Tibial nerve (tissue), 4 donors: ENCODE measurements at regions not wholly inside any gene's neighbourhood (a gene's known extent, or its start where the extent isn't known, plus 50 kb on each side); places are given as distances from the start of the nearest gene placed in this dataset.

ENCODE experiments used
- DNase-seq, 2 donors: peaks; one replicate each; pipeline ENCODE4 v3.0.0-alpha.2; 2019; ENCODE audit warnings: low spot score in 2 of 2
- H3K27ac ChIP-seq, 4 donors: fragments of 200-600 bp; sonication (generic) in 3 of 4; one replicate each; pipeline ENCODE4 v1.5.1; 2017 to 2019; ENCODE audit warnings: mild to moderate bottlenecking in 1 of 4
- H3K27me3 ChIP-seq, 2 donors: fragments of 200-600 bp; sonication (generic) in 1 of 2; one replicate each; pipeline versions ENCODE4 v1.5.1 to v1.6.0; 2017 to 2019
- H3K36me3 ChIP-seq, 3 donors: fragments of 200-600 bp; sonication (generic); one replicate each; pipeline ENCODE4 v1.5.1; 2018 to 2019
- H3K4me1 ChIP-seq, 4 donors: fragments of 200-600 bp; sonication (generic) in 3 of 4; one replicate each; pipeline ENCODE4 v1.5.1; 2017 to 2019
- H3K4me3 ChIP-seq, 4 donors: fragments of 200-600 bp; sonication (generic) in 3 of 4; one replicate each; pipeline ENCODE4 v1.5.1; 2017 to 2019; ENCODE audit warnings: mild to moderate bottlenecking in 1 of 4, moderate library complexity in 1 of 4
- H3K9me3 ChIP-seq, 4 donors: fragments of 200-600 bp; sonication (generic) in 3 of 4; one replicate each; pipeline ENCODE4 v1.5.1; 2017 to 2019
- CTCF ChIP-seq, 5 experiments: fragments of 200-600 bp in 3 of 5; fragments of 450-650 bp in 2 of 5; sonication (generic) in 3 of 5; IDR thresholded peaks; one replicate each; pipeline ENCODE4 v1.5.1; 2016 to 2019; ENCODE audit warnings: antibody characterized with exemption in 5 of 5, mild to moderate bottlenecking in 3 of 5, moderate library complexity in 2 of 5
- EP300 ChIP-seq, 2 donors: sonication (generic); formaldehyde crosslinking; IDR thresholded peaks; one replicate each; pipeline ENCODE4 v1.6.1; 2017; ENCODE audit warnings: antibody characterized with exemption in 2 of 2, mild to moderate bottlenecking in 1 of 2
- POLR2A ChIP-seq, 2 donors: fragments of 450-650 bp; IDR thresholded peaks; one replicate each; pipeline ENCODE4 v1.6.1; 2017; ENCODE audit warnings: antibody characterized with exemption in 2 of 2, mild to moderate bottlenecking in 2 of 2, moderate library complexity in 2 of 2
- WGBS, 2 donors: methylation state at CpG; one replicate each; pipeline ENCODE4 v1.1.5; 2018; 5-methylcytosine and 5-hydroxymethylcytosine counted together

- TF ChIP-seq POLR2A (IDR thresholded peaks at IDR 0.05) (no peak), EP300 (IDR thresholded peaks at IDR 0.05) (no peak), CTCF (IDR thresholded peaks at IDR 0.05) (no peak)
These were observed 62.2 kb upstream of the KDM7A start for GRCh38 chr7:140238778-140239652.

GRCh38 chr7:140237390-140237789 lies 60.6 kb upstream of the KDM7A start:
- DNase-seq, result no peak
- Histone ChIP-seq H3K4me3 (no peak overlapping the region), H3K4me1 (peaks cover 0 to 4% (median 0%) of the 10 kb centered on the region in 4 donors), H3K27ac (no peak overlapping the region), H3K9me3 (no peaks in the 10 kb centered on the region), H3K27me3 (no peaks in the 10 kb centered on the region), H3K36me3 (no peaks in the 10 kb centered on the region)
- TF ChIP-seq CTCF (IDR thresholded peaks at IDR 0.05), result no peak
- no peak for TF ChIP-seq EP300 (IDR thresholded peaks at IDR 0.05)
- TF ChIP-seq POLR2A (IDR thresholded peaks at IDR 0.05), result no peak
- 88 to 92% methylated on average over 4 of the region's 4 CpGs for WGBS, 2 donors

More at GRCh38 chr7:140238778-140239652, 62.2 kb upstream of the KDM7A start:
- H3K27ac ChIP-seq, result peak overlapping the region in 1 of 4 donors; percentile 26
- 85 to 86% methylated on average over 15 of the region's 15 CpGs for WGBS, 2 donors
- H3K36me3 ChIP-seq, result no peaks in the 10 kb centered on the region
- no peaks in the 10 kb centered on the region for H3K9me3 ChIP-seq
- peaks cover 0 to 7% (median 0%) of the 10 kb centered on the region in 4 donors for H3K4me1 ChIP-seq
- H3K27me3 ChIP-seq, result no peaks in the 10 kb centered on the region
- DNase-seq, result no peak
- H3K4me3 ChIP-seq, result no peak overlapping the region

- 86 to 90% methylated on average over 6 of the region's 6 CpGs for WGBS, 2 donors
- no peak overlapping the region for H3K4me3 ChIP-seq
- TF ChIP-seq EP300 (IDR thresholded peaks at IDR 0.05), result no peak
- no peak for TF ChIP-seq POLR2A (IDR thresholded peaks at IDR 0.05)
- TF ChIP-seq CTCF (IDR thresholded peaks at IDR 0.05), result no peak
- H3K36me3 ChIP-seq, result no peaks in the 10 kb centered on the region
- peaks cover 0 to 4% (median 0%) of the 10 kb centered on the region in 4 donors for H3K4me1 ChIP-seq
- H3K27ac ChIP-seq, result no peak overlapping the region
- peaks cover 0 to 2% of the 10 kb centered on the region in 2 donors for H3K27me3 ChIP-seq
- no peak for DNase-seq
- no peaks in the 10 kb centered on the region for H3K9me3 ChIP-seq
These were observed 59.8 kb upstream of the KDM7A start for GRCh38 chr7:140236626-140237025.

GRCh38 chr7:140235114-140235513 lies 58.3 kb upstream of the KDM7A start:
- H3K4me3 ChIP-seq, result no peak overlapping the region
- H3K4me1 ChIP-seq, result peaks cover 0 to 19% (median 2%) of the 10 kb centered on the region in 4 donors
- no peak for TF ChIP-seq POLR2A (IDR thresholded peaks at IDR 0.05)
- no peak for TF ChIP-seq CTCF (IDR thresholded peaks at IDR 0.05)
- no peak for TF ChIP-seq EP300 (IDR thresholded peaks at IDR 0.05)
- H3K27me3 ChIP-seq, result peaks cover 0 to 10% of the 10 kb centered on the region in 2 donors
- no peaks in the 10 kb centered on the region for H3K9me3 ChIP-seq
- H3K27ac ChIP-seq, result no peak overlapping the region
- no peak for DNase-seq
- 84 to 92% methylated on average over 5 of the region's 5 CpGs for WGBS, 2 donors
- no peaks in the 10 kb centered on the region for H3K36me3 ChIP-seq
